K562 (cell line): ENCODE measurements at regions not wholly inside any gene's neighbourhood (a gene's known extent, or its start where the extent isn't known, plus 50 kb on each side); places are given as distances from the start of the nearest gene placed in this dataset.

ENCODE experiments used
- NFATC3 ChIP-seq: fragments of 450-650 bp; IDR thresholded peaks from 2 replicates; pipeline ENCODE4 v1.6.1; 2017; ENCODE audit warnings: mild to moderate bottlenecking
- TF ChIP-seq, protein P1 (sequence below): fragments of 250-450 bp; sonication (Bioruptor Pico); IDR thresholded peaks from 2 replicates; pipeline ENCODE4 v1.5.0; 2022; ENCODE audit warnings: mild to moderate bottlenecking

DNA sequence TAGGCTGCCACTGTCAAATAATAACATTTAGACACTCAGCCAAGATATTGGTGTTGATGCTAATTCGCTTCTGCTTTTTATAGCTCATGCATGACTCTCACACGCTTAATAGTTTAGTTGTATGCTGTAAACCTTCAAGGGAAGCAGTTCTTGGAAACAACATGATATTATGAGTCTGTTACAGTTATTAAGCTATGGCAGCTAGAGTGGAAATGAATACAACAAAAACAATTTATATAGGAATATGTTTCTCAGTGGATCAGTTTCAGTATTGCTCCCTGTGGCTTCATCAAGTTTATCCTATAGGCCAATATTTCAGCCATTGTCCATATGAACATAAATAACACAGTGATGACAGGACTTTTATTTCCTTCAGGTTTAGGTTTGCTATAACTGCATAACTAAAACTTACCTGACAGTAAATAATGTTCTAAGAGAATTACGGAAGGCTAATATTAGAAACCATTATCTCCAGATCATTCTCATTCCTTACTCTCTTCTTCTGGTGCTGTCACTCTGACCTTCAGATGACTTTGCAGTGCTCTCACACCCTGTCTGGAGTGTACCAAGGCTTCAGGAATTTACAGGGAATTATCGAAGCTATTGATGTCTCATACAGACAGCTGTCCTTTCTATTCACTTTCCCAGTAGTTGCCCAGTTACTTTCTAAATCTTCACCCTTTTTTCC lies 555.0 kb downstream of the ANKRD50 start:
- TF ChIP-seq, protein P1, sequence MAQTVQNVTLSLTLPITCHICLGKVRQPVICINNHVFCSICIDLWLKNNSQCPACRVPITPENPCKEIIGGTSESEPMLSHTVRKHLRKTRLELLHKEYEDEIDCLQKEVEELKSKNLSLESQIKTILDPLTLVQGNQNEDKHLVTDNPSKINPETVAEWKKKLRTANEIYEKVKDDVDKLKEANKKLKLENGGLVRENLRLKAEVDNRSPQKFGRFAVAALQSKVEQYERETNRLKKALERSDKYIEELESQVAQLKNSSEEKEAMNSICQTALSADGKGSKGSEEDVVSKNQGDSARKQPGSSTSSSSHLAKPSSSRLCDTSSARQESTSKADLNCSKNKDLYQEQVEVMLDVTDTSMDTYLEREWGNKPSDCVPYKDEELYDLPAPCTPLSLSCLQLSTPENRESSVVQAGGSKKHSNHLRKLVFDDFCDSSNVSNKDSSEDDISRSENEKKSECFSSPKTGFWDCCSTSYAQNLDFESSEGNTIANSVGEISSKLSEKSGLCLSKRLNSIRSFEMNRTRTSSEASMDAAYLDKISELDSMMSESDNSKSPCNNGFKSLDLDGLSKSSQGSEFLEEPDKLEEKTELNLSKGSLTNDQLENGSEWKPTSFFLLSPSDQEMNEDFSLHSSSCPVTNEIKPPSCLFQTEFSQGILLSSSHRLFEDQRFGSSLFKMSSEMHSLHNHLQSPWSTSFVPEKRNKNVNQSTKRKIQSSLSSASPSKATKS (CRISPR knock-in tag), result no peak
- TF ChIP-seq NFATC3, result no peak
